Gastroesophageal sphincter (tissue), 4 donors: ENCODE measurements at regions not wholly inside any gene's neighbourhood (a gene's known extent, or its start where the extent isn't known, plus 50 kb on each side); places are given as distances from the start of the nearest gene placed in this dataset.
A peak's percentile ranks its signal among the peaks of the same experiment; 100 is the strongest.

Experiments used
- ATAC-seq: fragments of 150-250 bp; one replicate; pipeline ENCODE4 v1.9.1; 2016; ENCODE audit warnings: mild to moderate bottlenecking, moderate library complexity
- H3K27ac ChIP-seq, 4 donors: fragments of 200-600 bp; sonication (generic) in 3 of 4; 1 replicate in 3 of 4; 2 replicates in 1 of 4; pipeline ENCODE4 v1.5.1; 2016 to 2019
- H3K27me3 ChIP-seq: fragments of 200-600 bp; sonication (generic); one replicate; pipeline ENCODE4 v1.5.1; 2019
- H3K36me3 ChIP-seq, 2 donors: fragments of 200-600 bp; sonication (generic); one replicate each; pipeline ENCODE4 v1.5.1; 2019; ENCODE audit warnings: control low read depth in 1 of 2
- H3K4me1 ChIP-seq, 3 donors: fragments of 200-600 bp; sonication (generic); 1 replicate in 2 of 3; 2 replicates in 1 of 3; pipeline ENCODE4 v1.5.1; 2016 to 2019; ENCODE audit warnings: control low read depth in 2 of 3
- H3K4me3 ChIP-seq, 2 donors: fragments of 200-600 bp; sonication (generic); one replicate each; pipeline ENCODE4 v1.5.1; 2019; ENCODE audit warnings: mild to moderate bottlenecking in 1 of 2, moderate library complexity in 1 of 2
- H3K9me3 ChIP-seq, 3 donors: fragments of 200-600 bp; sonication (generic); one replicate each; pipeline ENCODE4 v1.5.1; 2017 to 2019; ENCODE audit warnings: control low read depth in 2 of 3
- CTCF ChIP-seq, 4 experiments: fragments of 200-600 bp in 2 of 4; fragments of 450-650 bp in 2 of 4; sonication (generic) in 1 of 4; IDR thresholded peaks; one replicate each; pipeline ENCODE4 v1.5.1; 2017 to 2019; ENCODE audit warnings: antibody characterized with exemption in 4 of 4, mild to moderate bottlenecking in 2 of 4, moderate library complexity in 2 of 4
- EP300 ChIP-seq: sonication (generic); formaldehyde crosslinking; IDR thresholded peaks from one replicate; pipeline ENCODE4 v1.6.1; 2017; ENCODE audit warnings: antibody characterized with exemption, mild to moderate bottlenecking
- POLR2A ChIP-seq, 2 donors: fragments of 450-650 bp; IDR thresholded peaks; one replicate each; pipeline ENCODE4 v1.6.1; 2017; ENCODE audit warnings: antibody characterized with exemption in 2 of 2, mild to moderate bottlenecking in 2 of 2, moderate library complexity in 1 of 2
- POLR2AphosphoS5 ChIP-seq: sonication (generic); formaldehyde crosslinking; IDR thresholded peaks from one replicate; pipeline ENCODE4 v1.6.1; 2017; ENCODE audit warnings: antibody characterized with exemption
- WGBS, 2 donors: methylation state at CpG; one replicate each; pipeline ENCODE4 v1.1.5; 2018; ENCODE audit warnings: low coverage in 1 of 2; 5-methylcytosine and 5-hydroxymethylcytosine counted together
- small RNA-seq, 4 donors: library from RNA; depleted of rRNA; stranded (forward); fragments of <200 nt; gene quantifications; one replicate each; pipeline ENCODE3, GENCODE V24; 2016

- H3K27ac ChIP-seq: no peak overlapping the region
- no peaks in the 10 kb centered on the region for H3K36me3 ChIP-seq
- TF ChIP-seq POLR2A (IDR thresholded peaks at IDR 0.05) (no peak), EP300 (no peak), POLR2AphosphoS5 (no peak), CTCF (IDR thresholded peaks at IDR 0.05) (no peak)
- 91 to 94% methylated on average over 4 to 8 of the region's 9 CpGs for WGBS, 2 donors
- no peaks in the 10 kb centered on the region for H3K27me3 ChIP-seq
- peaks cover 0 to 7% (median 3%) of the 10 kb centered on the region in 3 donors for H3K4me1 ChIP-seq
- H3K9me3 ChIP-seq: no peaks in the 10 kb centered on the region
- no peak for ATAC-seq
- H3K4me3 ChIP-seq: no peak overlapping the region
Measured at GRCh38 chr12:116502989-116503496, 56.1 kb upstream of the MAP1LC3B2 start.

- no peak for ATAC-seq
- H3K27ac ChIP-seq: no peak overlapping the region
- peaks cover 0 to 21% (median 8%) of the 10 kb centered on the region in 3 donors for H3K4me1 ChIP-seq
- TF ChIP-seq CTCF (IDR thresholded peaks at IDR 0.05): no peak
- TF ChIP-seq POLR2AphosphoS5: no peak
- no peak for TF ChIP-seq POLR2A (IDR thresholded peaks at IDR 0.05)
- TF ChIP-seq EP300: no peak
- H3K4me3 ChIP-seq: no peak overlapping the region
- H3K9me3 ChIP-seq: no peaks in the 10 kb centered on the region
- no peaks in the 10 kb centered on the region for H3K27me3 ChIP-seq
- WGBS, 2 donors: 79 to 100% methylated on average over 1 to 4 of the region's 4 CpGs
- H3K36me3 ChIP-seq: no peaks in the 10 kb centered on the region
Measured at GRCh38 chr12:116504438-116504837, 54.7 kb upstream of the MAP1LC3B2 start.

- peaks cover 0 to 21% (median 8%) of the 10 kb centered on the region in 3 donors for H3K4me1 ChIP-seq
- H3K9me3 ChIP-seq: no peaks in the 10 kb centered on the region
- 80 to 83% methylated on average over 2 to 5 of the region's 6 CpGs for WGBS, 2 donors
- no peak for TF ChIP-seq POLR2AphosphoS5
- TF ChIP-seq POLR2A (IDR thresholded peaks at IDR 0.05): no peak
- TF ChIP-seq CTCF (IDR thresholded peaks at IDR 0.05): no peak
- H3K36me3 ChIP-seq: no peaks in the 10 kb centered on the region
- no peak overlapping the region for H3K27ac ChIP-seq
- no peak overlapping the region for H3K4me3 ChIP-seq
- ATAC-seq: no peak
- H3K27me3 ChIP-seq: no peaks in the 10 kb centered on the region
Measured at GRCh38 chr12:116506697-116507064, 52.5 kb upstream of the MAP1LC3B2 start.

GRCh38 chr12:116508145-116509121 lies 50.7 kb upstream of the MAP1LC3B2 start:
- peak; percentile 38 for TF ChIP-seq POLR2AphosphoS5
- no peak for TF ChIP-seq POLR2A (IDR thresholded peaks at IDR 0.05)
- H3K27me3 ChIP-seq: no peaks in the 10 kb centered on the region
- no peaks in the 10 kb centered on the region for H3K9me3 ChIP-seq
- WGBS, 2 donors: 5 to 40% methylated on average over 1 to 21 of the region's 60 CpGs
- no peaks in the 10 kb centered on the region for H3K36me3 ChIP-seq
- ATAC-seq: peak; percentile 70
- peaks cover 0 to 21% (median 8%) of the 10 kb centered on the region in 3 donors for H3K4me1 ChIP-seq
- H3K27ac ChIP-seq: peak overlapping the region in 3 of 4 donors; percentile 67 to 76 (median 76)
- peak overlapping the region; percentile 31 to 52 for H3K4me3 ChIP-seq

Small RNA genes lying in the stretch of these regions (small RNA-seq; reads per million reads assigned to genes)
- 0 reads per million in 4 donors for gene MIR4472-2
